ENCODE measurements at regions not wholly inside any gene's neighbourhood (a gene's known extent, or its start where the extent isn't known, plus 50 kb on each side); places are given as distances from the start of the nearest gene placed in this dataset.
A peak's percentile ranks its signal among the peaks of the same experiment; 100 is the strongest.

GRCh38 chr12:16100206-16100605 is 177.3 kb downstream of the SLC15A5 start:
- peaks cover 16% of the 10 kb centered on the region for H3K9me3 ChIP-seq
- no peaks in the 10 kb centered on the region for H3K27me3 ChIP-seq
- H3K27ac ChIP-seq, result no peak overlapping the region
- no peak for DNase-seq
- intact Hi-C loops (cut with DNase I), result no loop called here
- H3K4me1 ChIP-seq, result peaks cover 6% of the 10 kb centered on the region
- H3K4me3 ChIP-seq, result no peak overlapping the region
- TF ChIP-seq CTCF (IDR thresholded peaks at IDR 0.05), result no peak
- no peaks in the 10 kb centered on the region for H3K36me3 ChIP-seq
- ATAC-seq, result no peak

- intact Hi-C loops (cut with DNase I), result no loop called here
- TF ChIP-seq CTCF (IDR thresholded peaks at IDR 0.05), result no peak
- DNase-seq, result no peak
- H3K4me3 ChIP-seq, result no peak overlapping the region
- peaks cover 6% of the 10 kb centered on the region for H3K4me1 ChIP-seq
- H3K27me3 ChIP-seq, result no peaks in the 10 kb centered on the region
- H3K36me3 ChIP-seq, result no peaks in the 10 kb centered on the region
- no peaks in the 10 kb centered on the region for H3K9me3 ChIP-seq
- peak; percentile 83 for ATAC-seq
- peak overlapping the region; percentile 53 for H3K27ac ChIP-seq
Measured at GRCh38 chr12:16096273-16096849, 181.1 kb downstream of the SLC15A5 start.

- no peaks in the 10 kb centered on the region for H3K27me3 ChIP-seq
- no peaks in the 10 kb centered on the region for H3K9me3 ChIP-seq
- ATAC-seq (no peak), DNase-seq (no peak)
- TF ChIP-seq CTCF (IDR thresholded peaks at IDR 0.05), result no peak
- no peaks in the 10 kb centered on the region for H3K36me3 ChIP-seq
- H3K4me1 ChIP-seq, result peaks cover 6% of the 10 kb centered on the region
- H3K4me3 ChIP-seq, result no peak overlapping the region
- intact Hi-C loops (cut with DNase I), result no loop called here
- H3K27ac ChIP-seq, result no peak overlapping the region
Measured at GRCh38 chr12:16095531-16096110, 181.9 kb downstream of the SLC15A5 start.

- Histone ChIP-seq H3K4me1 (peaks cover 6% of the 10 kb centered on the region), H3K36me3 (no peaks in the 10 kb centered on the region), H3K27ac (no peak overlapping the region), H3K27me3 (no peaks in the 10 kb centered on the region), H3K4me3 (no peak overlapping the region), H3K9me3 (no peaks in the 10 kb centered on the region)
- DNase-seq, result no peak
- no peak for ATAC-seq
- intact Hi-C loops (cut with DNase I), result no loop called here
- TF ChIP-seq CTCF (IDR thresholded peaks at IDR 0.05), result no peak
Measured at GRCh38 chr12:16094437-16094836, 183.0 kb downstream of the SLC15A5 start.

GRCh38 chr12:16093825-16094224 is 182.7 kb downstream of the DERA start:
- no peaks in the 10 kb centered on the region for H3K27me3 ChIP-seq
- DNase-seq (no peak), ATAC-seq (no peak)
- H3K9me3 ChIP-seq, result no peaks in the 10 kb centered on the region
- no peak overlapping the region for H3K4me3 ChIP-seq
- intact Hi-C loops (cut with DNase I), result no loop called here
- H3K4me1 ChIP-seq, result peaks cover 6% of the 10 kb centered on the region
- H3K36me3 ChIP-seq, result no peaks in the 10 kb centered on the region
- TF ChIP-seq CTCF (IDR thresholded peaks at IDR 0.05), result no peak
- H3K27ac ChIP-seq, result no peak overlapping the region

GRCh38 chr12:16090974-16091373 is 179.8 kb downstream of the DERA start:
- ATAC-seq (no peak), DNase-seq (no peak)
- no peak for TF ChIP-seq CTCF (IDR thresholded peaks at IDR 0.05)
- no peak overlapping the region for H3K27ac ChIP-seq
- intact Hi-C loops (cut with DNase I), result no loop called here
- no peaks in the 10 kb centered on the region for H3K36me3 ChIP-seq
- H3K9me3 ChIP-seq, result no peaks in the 10 kb centered on the region
- no peaks in the 10 kb centered on the region for H3K27me3 ChIP-seq
- H3K4me3 ChIP-seq, result no peak overlapping the region
- peaks cover 5% of the 10 kb centered on the region for H3K4me1 ChIP-seq

Measured in upper lobe of right lung (tissue), 1 donor.